NCI-H1105 treated with DMSO at 0.1 percent for 48 hours (cell line): ENCODE measurements at regions not wholly inside any gene's neighbourhood (a gene's known extent, or its start where the extent isn't known, plus 50 kb on each side); places are given as distances from the start of the nearest gene placed in this dataset.
"Not testable (repeated sequence)": the region's sequence is repeated elsewhere in the genome, so short reads cannot be mapped to it uniquely, and the experiment has no call there.

Experiments
- DNase-seq: peaks from one replicate; lab custom pipeline; 2025; lab: John Stamatoyannopoulos, UW

- DNase-seq = peak; percentile 68
Measured at GRCh38 chrX:84865113-84865512, 138.6 kb upstream of the APOOL start.

- not testable (repeated sequence) for DNase-seq
Measured at GRCh38 chrX:84870281-84870680, 133.4 kb upstream of the APOOL start.

- not testable (repeated sequence) for DNase-seq
Measured at GRCh38 chrX:84872160-84872771, 131.4 kb upstream of the APOOL start.

GRCh38 chrX:84873176-84873575 is 130.5 kb upstream of the APOOL start:
- DNase-seq = no peak

- DNase-seq = no peak
Measured at GRCh38 chrX:84876876-84877275, 126.8 kb upstream of the APOOL start.

- no peak for DNase-seq
Measured at GRCh38 chrX:84893897-84894296, 109.8 kb upstream of the APOOL start.

- DNase-seq = peak; percentile 15
Measured at GRCh38 chrX:84907324-84907968, 96.2 kb upstream of the APOOL start.

GRCh38 chrX:84909151-84909550 is 94.5 kb upstream of the APOOL start:
- no peak for DNase-seq

- DNase-seq = no peak
Measured at GRCh38 chrX:84924624-84925023, 79.1 kb upstream of the APOOL start.

GRCh38 chrX:84932814-84933213 is 70.9 kb upstream of the APOOL start:
- no peak for DNase-seq

GRCh38 chrX:84933956-84934556 is 69.6 kb upstream of the APOOL start:
- DNase-seq = no peak
